Urothelium cell line (cell line): ENCODE measurements at regions not wholly inside any gene's neighbourhood (a gene's known extent, or its start where the extent isn't known, plus 50 kb on each side); places are given as distances from the start of the nearest gene placed in this dataset.

ENCODE experiments used
- DNase-seq: peaks from one replicate; pipeline ENCODE4 v3.0.0; 2011; ENCODE audit warnings: low spot score, mixed read lengths
- FAIRE-seq: peaks from 2 replicates; lab custom pipeline; 2011; peaks lifted over from hg19 to GRCh38; lab: Jason Lieb, UNC

DNA sequence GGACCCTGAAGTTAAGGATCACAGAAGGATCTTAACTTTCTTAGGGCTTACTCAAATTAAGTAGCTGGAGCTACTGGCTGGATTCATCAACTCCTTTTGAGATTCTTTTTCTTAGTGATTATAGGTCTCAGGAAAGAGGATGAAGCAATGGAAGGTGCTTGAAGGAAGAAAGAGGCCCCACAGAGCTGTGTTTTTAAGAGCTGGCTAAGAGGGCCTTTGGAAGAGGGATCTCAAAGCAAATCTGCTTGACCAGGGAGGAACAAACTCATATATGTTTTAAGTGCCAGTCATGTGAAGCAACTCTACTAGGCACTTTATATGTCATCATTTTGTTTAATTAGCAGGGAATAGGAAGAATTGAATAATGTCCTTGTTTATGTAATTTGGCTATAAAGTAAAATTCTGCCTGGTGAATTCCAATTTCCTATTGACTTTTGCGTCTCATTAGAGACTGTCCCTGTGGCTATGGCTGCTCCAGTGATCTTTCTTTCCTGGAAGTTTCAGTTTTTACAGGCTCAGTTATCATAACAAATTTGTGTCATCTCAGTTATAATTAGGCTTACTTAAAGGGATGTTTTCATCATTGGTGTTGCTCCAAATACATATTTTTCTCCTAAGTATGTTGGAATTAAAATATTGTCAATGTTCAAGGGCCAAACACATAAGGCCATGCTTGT lies 222.8 kb upstream of the CITED2 start:
- FAIRE-seq (no peak), DNase-seq (no peak)

- no peak for FAIRE-seq
Measured at GRCh38 chr6:139595183-139595582, 220.7 kb upstream of the CITED2 start.

GRCh38 chr6:139594333-139594965 lies 220.0 kb upstream of the CITED2 start:
- FAIRE-seq (no peak), DNase-seq (no peak)

More at GRCh38 chr6:139595183-139595582, 220.7 kb upstream of the CITED2 start:
- no peak for DNase-seq

GRCh38 chr6:139593081-139593480 lies 218.6 kb upstream of the CITED2 start:
- FAIRE-seq: no peak
- no peak for DNase-seq

- no peak for FAIRE-seq
Measured at GRCh38 chr6:139592011-139592410, 217.6 kb upstream of the CITED2 start.

GRCh38 chr6:139591075-139591865 lies 216.8 kb upstream of the CITED2 start:
- DNase-seq: no peak
- no peak for FAIRE-seq

More at GRCh38 chr6:139592011-139592410, 217.6 kb upstream of the CITED2 start:
- no peak for DNase-seq

DNA sequence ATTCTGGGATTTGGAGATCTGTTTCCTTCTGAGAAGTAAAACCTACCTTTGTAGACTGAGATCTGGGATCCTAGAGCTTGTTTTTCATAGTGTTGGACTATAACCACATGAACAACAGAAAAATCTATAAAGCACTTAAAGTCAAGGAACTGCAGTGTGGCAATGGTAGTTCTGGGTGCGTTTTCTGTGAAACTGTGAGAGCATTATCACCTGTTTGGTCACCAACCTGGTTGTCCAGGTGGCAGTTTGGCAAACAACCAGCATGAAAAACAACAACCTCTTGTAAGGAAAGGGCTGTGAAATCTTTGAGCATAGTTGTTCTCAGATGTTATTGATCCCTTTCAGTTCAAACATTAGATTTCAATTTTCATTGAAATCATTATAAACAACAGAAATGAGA lies 215.8 kb upstream of the CITED2 start:
- DNase-seq (no peak), FAIRE-seq (no peak)

DNA sequence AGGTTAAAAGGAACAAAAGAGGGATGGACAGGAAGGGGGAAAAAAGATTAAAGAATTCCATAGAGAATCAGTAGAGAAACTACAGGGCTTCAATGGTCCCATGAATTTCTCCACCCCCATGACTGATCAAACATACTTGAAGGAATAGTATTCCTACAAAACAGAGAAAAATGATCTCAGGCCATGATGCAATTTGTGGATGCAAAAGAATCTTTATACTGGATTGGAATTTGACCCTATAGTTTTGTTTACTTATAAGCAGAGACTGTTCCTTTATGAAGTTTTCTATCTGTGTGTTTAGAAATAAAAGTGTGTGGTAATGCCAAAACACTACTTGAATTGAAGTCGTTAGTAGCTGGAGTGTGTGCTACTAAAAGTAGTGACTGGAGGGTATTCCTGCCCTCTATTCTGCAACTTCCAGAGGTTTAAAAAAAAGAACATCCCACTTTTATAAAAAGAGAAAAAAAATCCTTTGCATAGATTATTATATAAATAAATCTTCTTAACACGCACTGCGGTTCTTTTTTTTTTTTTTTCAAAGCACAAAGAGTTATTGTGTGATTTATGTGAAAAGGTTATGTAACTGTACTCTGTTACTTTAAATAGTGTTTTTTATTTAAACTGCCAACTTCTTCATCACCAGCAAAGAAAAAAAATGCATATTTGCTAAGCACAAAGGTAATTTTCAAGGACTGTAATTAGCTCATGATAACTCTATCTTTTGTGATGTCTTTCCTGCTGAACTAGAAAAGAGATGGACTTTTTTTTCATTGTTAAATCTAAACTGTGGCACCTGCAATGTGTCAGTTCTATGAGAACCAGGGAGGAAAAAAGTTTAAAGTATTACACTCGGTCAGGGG lies 214.5 kb upstream of the CITED2 start:
- no peak for FAIRE-seq
- DNase-seq: no peak

GRCh38 chr6:139588076-139588639 lies 213.7 kb upstream of the CITED2 start:
- FAIRE-seq: no peak
- no peak for DNase-seq

- peak; percentile 82 for FAIRE-seq
- peak; percentile 77 for DNase-seq
Measured at GRCh38 chr6:139587469-139587868, 213.0 kb upstream of the CITED2 start.

DNA sequence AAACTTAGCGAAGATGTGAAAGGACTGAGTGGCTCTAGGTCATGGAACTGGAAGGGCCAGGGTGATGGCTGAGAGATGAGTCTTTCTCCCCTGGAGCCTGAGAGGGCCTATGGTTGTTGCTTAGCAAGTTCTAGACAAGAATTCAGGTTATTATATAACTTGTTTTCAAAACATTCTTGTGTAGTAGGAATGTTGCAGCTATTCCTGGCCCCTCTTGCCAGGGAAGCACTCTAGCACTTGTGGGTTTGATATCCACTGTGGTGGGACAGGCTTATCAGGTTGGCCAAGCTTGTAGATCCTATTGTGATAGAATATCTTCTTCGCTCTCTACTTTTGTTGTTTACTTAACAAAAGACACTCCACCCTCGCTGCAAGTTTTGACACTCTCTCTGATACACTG lies 211.8 kb upstream of the CITED2 start:
- FAIRE-seq: no peak
- DNase-seq: no peak

- no peak for FAIRE-seq
- no peak for DNase-seq
Measured at GRCh38 chr6:139584599-139584998, 210.2 kb upstream of the CITED2 start.

GRCh38 chr6:139583420-139583819 lies 209.0 kb upstream of the CITED2 start:
- FAIRE-seq (no peak), DNase-seq (no peak)

DNA sequence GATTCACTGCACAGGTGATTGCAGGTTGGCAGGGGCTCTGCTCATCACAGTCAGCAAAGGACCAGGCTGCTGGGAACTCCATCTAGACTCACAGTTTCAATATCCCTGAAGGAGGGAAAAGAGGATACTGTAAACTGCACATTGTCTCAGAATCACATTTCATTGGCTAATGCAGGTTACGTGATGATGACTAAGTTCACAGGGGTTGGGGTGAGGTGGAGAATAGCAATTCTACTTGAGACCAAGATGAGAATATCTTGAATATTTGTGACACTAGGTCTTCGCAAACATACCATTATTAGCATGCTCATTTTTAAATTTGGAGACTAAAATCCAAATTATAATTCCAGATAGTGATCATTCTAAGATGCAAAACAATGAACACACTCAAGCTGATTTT lies 208.5 kb upstream of the CITED2 start:
- FAIRE-seq (no peak), DNase-seq (no peak)

DNA sequence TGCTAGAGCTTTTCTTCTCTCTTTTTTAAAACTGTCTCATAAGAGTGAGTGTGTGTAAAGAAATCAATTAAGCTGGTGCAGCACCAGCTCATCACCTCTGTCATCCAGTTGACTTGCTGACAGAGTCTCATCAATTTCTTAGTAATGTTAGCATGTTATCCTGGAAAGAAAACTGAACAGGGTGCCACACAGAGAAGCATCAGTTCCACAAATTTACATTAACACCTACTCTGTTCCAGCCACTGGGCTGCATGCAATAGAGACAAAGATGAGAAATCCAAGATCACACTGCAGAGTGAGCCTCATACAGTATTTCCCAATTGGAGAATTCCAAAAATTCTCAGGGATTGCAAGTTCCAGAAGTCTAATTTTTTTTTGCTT lies 207.0 kb upstream of the CITED2 start:
- DNase-seq: no peak
- FAIRE-seq: no peak

DNA sequence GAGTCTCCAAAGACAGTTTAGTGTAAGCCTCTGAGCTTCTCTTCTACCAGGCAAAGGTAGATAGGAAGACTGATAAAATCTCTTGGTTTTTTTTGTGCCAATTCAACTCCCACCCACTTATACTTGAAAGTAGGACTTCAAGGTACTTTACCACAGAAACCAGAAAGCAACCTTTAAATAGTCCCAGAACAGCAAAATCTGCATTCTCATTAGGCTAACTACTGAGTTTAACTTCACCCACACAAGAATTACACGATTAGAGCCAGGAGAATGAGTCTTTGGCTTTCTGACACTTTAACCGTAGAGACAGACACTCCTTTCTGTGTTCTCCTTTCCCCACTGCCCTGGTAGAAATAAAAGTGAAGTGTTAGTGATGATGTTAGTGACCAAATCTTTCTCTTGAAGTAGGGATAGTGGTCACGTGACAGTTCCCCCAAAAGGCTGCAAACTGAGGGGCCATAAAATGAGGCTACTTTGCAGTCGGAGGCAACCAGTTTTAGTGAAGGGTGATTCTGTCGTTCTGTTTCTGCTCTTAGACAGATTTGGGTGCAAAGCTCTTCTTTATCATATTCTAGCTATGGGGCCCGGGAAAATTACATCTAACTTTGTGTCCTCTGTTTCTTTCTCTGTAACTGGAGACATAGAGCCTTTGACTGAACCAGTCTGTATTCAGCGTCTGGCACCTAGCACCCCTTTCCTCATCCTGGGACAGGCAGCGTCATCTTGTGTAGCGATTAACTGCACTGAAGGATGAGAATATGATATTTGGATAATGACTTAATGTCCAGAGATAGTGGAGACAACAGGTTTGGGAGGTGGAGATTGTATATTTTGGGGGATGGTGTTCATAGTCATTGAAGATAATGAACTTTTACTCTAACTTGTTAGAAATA lies 206.4 kb upstream of the CITED2 start:
- DNase-seq: no peak
- no peak for FAIRE-seq

GRCh38 chr6:139577763-139578604 lies 203.5 kb upstream of the CITED2 start:
- FAIRE-seq: peak; percentile 86
- peak; percentile 76 for DNase-seq

GRCh38 chr6:139577124-139577762 lies 202.8 kb upstream of the CITED2 start:
- FAIRE-seq (no peak), DNase-seq (no peak)
